ENCODE measurements at regions not wholly inside any gene's neighbourhood (a gene's known extent, or its start where the extent isn't known, plus 50 kb on each side); places are given as distances from the start of the nearest gene placed in this dataset.

DNA sequence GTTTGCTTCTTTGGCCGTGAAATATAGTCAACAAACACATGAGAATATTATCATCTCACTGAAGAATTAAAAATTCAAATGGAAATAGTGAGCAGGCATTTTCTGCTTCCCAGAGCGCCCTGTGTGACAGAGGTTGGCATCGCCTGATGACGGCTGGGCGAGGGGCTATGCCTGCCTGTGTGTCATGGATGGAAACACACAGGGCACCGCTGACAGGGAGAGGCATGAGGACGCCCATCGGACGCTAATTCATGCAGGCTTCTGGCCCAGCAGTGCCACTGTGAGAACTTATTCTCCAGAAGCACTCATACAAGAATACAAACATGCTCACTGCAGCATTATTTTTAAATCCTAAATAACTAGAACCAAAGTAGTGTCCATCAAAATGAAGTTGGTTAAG, 61.4 kb upstream of the OTOS start:
- Histone ChIP-seq H3K4me1 (peaks cover 0 to 6% (median 0%) of the 10 kb centered on the region in 4 donors), H3K27me3 (peaks cover 0 to 71% (median 2%) of the 10 kb centered on the region in 4 donors), H3K9me3 (peaks cover 0 to 5% (median 2%) of the 10 kb centered on the region in 4 donors), H3K4me3 (no peak overlapping the region), H3K36me3 (no peaks in the 10 kb centered on the region), H3K27ac (replicated peaks in 1 of 4) (no peak overlapping the region)
- WGBS, result 83% methylated on average over 9 of the region's 9 CpGs
- TF ChIP-seq EP300 (IDR thresholded peaks at IDR 0.05), result no peak
- no peak for DNase-seq (ENCODE audit: extremely low spot score)
- intact Hi-C loops (cut with DNase I), result no loop called here

DNA sequence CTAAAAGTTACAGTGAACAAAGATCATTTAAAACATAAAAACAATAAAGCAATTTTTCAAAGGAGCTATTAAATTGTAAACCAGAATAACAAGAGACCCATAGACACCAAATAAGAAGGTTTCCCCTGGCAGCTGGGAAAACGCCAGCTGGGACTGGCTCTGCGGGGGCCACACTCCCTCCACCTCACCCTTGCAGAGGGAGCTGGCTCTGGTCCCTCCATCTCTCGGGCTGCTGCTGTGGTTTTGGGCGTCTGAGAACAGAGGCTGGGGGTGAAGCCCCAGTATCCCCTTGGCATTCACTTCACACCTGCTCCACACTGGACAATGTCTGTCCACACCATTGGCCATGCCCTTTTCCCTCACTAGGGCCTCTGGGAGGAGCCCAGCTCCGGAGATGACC, 62.1 kb upstream of the OTOS start:
- 68% methylated on average over 5 of the region's 5 CpGs for WGBS
- DNase-seq (ENCODE audit: extremely low spot score), result no peak
- Histone ChIP-seq H3K36me3 (no peaks in the 10 kb centered on the region), H3K9me3 (peaks cover 0 to 6% (median 3%) of the 10 kb centered on the region in 4 donors), H3K4me1 (peaks cover 0 to 6% (median 0%) of the 10 kb centered on the region in 4 donors), H3K27ac (replicated peaks in 1 of 4) (no peak overlapping the region), H3K27me3 (peaks cover 0 to 63% (median 2%) of the 10 kb centered on the region in 4 donors), H3K4me3 (no peak overlapping the region)
- TF ChIP-seq POLR2AphosphoS5 (IDR thresholded peaks at IDR 0.05) (no peak), POLR2A (IDR thresholded peaks at IDR 0.05; ENCODE audit: low read depth) (no peak)
- TF ChIP-seq, protein P1, sequence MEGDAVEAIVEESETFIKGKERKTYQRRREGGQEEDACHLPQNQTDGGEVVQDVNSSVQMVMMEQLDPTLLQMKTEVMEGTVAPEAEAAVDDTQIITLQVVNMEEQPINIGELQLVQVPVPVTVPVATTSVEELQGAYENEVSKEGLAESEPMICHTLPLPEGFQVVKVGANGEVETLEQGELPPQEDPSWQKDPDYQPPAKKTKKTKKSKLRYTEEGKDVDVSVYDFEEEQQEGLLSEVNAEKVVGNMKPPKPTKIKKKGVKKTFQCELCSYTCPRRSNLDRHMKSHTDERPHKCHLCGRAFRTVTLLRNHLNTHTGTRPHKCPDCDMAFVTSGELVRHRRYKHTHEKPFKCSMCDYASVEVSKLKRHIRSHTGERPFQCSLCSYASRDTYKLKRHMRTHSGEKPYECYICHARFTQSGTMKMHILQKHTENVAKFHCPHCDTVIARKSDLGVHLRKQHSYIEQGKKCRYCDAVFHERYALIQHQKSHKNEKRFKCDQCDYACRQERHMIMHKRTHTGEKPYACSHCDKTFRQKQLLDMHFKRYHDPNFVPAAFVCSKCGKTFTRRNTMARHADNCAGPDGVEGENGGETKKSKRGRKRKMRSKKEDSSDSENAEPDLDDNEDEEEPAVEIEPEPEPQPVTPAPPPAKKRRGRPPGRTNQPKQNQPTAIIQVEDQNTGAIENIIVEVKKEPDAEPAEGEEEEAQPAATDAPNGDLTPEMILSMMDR (IDR thresholded peaks at IDR 0.05), result no peak
- intact Hi-C loops (cut with DNase I), result no loop called here

DNA sequence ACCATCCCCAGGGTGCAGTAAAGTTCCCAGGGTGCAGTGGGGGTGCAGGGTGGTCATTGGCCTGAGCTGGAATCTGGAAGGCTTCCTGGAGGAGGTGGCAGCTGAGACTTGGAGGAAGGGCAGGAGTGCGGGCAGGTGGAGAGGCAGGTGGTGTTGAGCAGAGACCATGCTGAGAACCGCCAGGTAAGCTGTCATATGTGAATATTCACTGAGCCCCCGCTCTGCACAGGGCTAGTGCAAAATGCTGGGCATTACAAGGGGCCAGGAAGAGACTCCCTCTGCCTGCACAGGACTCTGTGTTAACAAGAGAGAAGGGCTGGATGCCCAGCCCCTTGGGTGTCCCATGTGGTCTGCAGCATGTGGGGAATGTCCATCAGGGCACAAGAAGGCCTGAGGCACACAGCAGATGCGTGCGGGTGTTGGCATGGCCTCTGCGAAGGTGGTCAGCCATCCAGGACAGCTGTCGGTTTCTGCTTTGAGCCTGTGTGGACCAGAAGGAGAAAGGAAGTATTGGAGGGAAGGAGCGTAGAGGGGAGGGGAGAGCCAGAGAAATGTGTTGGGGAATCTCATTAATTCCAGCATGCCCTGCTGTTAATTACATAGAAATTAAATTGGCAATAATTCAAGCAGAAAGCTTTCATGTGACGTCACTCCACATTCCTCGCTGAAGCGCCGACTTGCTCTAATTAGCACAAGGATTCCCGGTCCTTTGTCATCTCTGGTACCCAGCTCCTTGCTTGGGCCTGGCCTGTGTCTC, 62.8 kb upstream of the OTOS start:
- no peak overlapping the region for H3K27ac ChIP-seq (replicated peaks in 1 of 4)
- H3K9me3 ChIP-seq, result peaks cover 0 to 6% (median 3%) of the 10 kb centered on the region in 4 donors
- no peak overlapping the region for H3K4me3 ChIP-seq
- no peak for TF ChIP-seq POLR2A (IDR thresholded peaks at IDR 0.05; ENCODE audit: low read depth)
- TF ChIP-seq POLR2AphosphoS5 (IDR thresholded peaks at IDR 0.05), result no peak
- TF ChIP-seq, protein P1 (IDR thresholded peaks at IDR 0.05), result no peak
- TF ChIP-seq EP300 (IDR thresholded peaks at IDR 0.05), result no peak
- 80% methylated on average over 13 of the region's 13 CpGs for WGBS
- H3K36me3 ChIP-seq, result no peaks in the 10 kb centered on the region
- H3K27me3 ChIP-seq, result peaks cover 0 to 62% (median 2%) of the 10 kb centered on the region in 4 donors
- intact Hi-C loops (cut with DNase I), result no loop called here
- DNase-seq (ENCODE audit: extremely low spot score), result no peak
- H3K4me1 ChIP-seq, result peaks cover 0 to 6% (median 0%) of the 10 kb centered on the region in 4 donors

DNA sequence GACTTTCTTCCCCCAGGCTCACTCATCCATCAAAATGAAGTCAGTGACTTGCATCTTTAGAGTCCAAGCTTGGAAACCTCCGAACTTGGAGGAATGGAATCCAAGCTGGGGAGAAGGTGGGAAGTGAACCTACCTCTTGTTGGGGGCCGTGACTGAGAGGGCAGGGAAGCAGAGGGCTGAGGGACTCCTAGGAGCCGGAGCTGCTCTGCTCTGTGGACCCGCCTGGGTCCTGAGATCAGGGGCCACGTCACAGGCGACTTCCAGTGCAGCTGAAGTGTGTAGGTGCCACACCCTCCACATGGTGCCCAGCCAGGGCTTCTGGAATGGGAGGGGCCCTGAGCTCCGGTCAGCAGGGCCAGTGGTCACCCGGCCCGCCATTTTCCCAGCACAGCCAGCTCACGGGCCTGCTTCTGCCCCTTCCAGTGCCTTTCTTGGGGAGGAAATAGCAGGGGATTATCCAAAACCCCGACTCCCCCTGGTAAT, 63.4 kb upstream of the OTOS start:
- peaks cover 0 to 6% (median 0%) of the 10 kb centered on the region in 4 donors for H3K4me1 ChIP-seq
- TF ChIP-seq POLR2AphosphoS5 (IDR thresholded peaks at IDR 0.05) (no peak), EP300 (IDR thresholded peaks at IDR 0.05) (no peak)
- TF ChIP-seq, protein P1 (IDR thresholded peaks at IDR 0.05), result no peak
- no peaks in the 10 kb centered on the region for H3K36me3 ChIP-seq
- intact Hi-C loops (cut with DNase I), result no loop called here
- no peak for DNase-seq (ENCODE audit: extremely low spot score)
- no peak overlapping the region for H3K27ac ChIP-seq (replicated peaks in 1 of 4)
- peaks cover 0 to 59% (median 2%) of the 10 kb centered on the region in 4 donors for H3K27me3 ChIP-seq
- 86% methylated on average over 11 of the region's 11 CpGs for WGBS
- H3K9me3 ChIP-seq, result peaks cover 0 to 6% (median 3%) of the 10 kb centered on the region in 4 donors
- H3K4me3 ChIP-seq, result no peak overlapping the region

DNA sequence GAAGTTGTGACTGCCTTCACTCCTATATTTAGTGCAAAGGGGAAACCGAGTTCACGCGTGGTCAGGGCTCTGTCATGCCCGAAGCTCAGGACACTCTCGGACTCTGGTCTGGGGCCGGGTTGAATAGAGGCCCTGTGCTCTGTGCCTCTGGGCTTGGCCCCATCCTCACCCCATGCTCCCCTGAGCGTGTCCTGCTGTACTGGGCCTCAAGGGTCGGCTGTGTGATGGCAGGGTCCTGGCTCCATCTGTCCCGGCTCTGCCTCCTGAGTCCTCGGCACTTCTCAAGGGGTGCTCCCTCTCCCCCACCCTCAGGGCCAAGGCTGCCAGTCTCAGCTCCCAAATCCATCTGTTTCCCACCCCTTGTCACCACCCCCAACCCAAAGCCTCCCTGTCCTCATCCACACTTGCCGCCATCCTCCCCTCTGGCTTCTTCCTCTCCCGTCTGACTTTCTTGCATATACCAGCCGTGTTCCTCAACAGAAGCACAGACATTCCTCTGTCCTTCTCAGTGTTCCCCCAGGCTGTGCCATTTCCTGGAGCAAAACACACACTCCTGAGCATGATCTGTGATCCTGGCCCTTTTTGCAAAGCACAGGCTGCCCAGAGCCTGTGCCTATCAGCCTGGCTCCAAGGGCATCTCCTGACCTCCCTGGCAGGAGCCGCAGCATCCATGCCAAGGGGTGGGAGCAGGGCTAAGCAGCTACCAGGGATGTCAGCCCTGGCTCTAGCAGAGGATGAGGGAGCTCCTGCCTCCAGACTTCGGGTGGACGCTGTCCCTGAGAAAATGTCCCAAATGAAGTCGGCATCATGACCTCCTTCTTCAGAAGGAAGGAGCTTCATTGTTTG, 64.2 kb upstream of the OTOS start:
- H3K9me3 ChIP-seq, result peaks cover 0 to 6% (median 3%) of the 10 kb centered on the region in 4 donors
- TF ChIP-seq POLR2AphosphoS5 (IDR thresholded peaks at IDR 0.05) (no peak), POLR2A (IDR thresholded peaks at IDR 0.05; ENCODE audit: low read depth) (no peak), EP300 (IDR thresholded peaks at IDR 0.05) (no peak)
- TF ChIP-seq, protein P1 (IDR thresholded peaks at IDR 0.05), result no peak
- H3K4me3 ChIP-seq, result no peak overlapping the region
- H3K27me3 ChIP-seq, result peaks cover 0 to 52% (median 2%) of the 10 kb centered on the region in 4 donors
- intact Hi-C loops (cut with DNase I), result no loop called here
- H3K27ac ChIP-seq (replicated peaks in 1 of 4), result no peak overlapping the region
- no peak for DNase-seq (ENCODE audit: extremely low spot score)
- H3K36me3 ChIP-seq, result no peaks in the 10 kb centered on the region
- 83% methylated on average over 16 of the region's 17 CpGs for WGBS
- H3K4me1 ChIP-seq, result peaks cover 0 to 6% (median 0%) of the 10 kb centered on the region in 4 donors
